ENCODE measurements at regions not wholly inside any gene's neighbourhood (a gene's known extent, or its start where the extent isn't known, plus 50 kb on each side); places are given as distances from the start of the nearest gene placed in this dataset.

DNA sequence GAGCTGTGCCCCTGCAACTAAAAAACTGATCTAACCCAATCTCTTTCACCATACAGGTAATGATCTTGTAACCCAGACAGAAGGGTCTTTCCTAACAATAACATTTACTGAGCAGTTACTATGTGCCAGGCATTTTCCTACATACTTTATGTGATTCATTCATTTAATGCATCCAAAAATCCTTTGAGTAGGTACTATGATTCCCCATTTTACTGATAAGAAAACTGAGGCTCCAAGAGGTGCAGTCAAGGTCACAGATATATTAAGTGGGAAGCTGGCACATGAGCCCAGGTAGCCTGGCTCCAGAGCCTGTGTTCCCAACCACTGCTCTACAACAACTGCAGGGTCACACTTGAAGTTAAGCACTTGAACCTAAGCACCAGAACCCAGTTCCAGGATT is 87.6 kb downstream of the NCR2 start:
- intact Hi-C loops (cut with micrococcal nuclease) (no loop called here), dilution Hi-C loops (cut with MboI; ENCODE audit: extremely low pct_ligation_motif_present, low sequenced_read_pairs) (no loop called here)
- Histone ChIP-seq H3K4me2 (ENCODE audit: insufficient read depth, low read length) (no peak overlapping the region), H3K27ac (ENCODE audit: insufficient read depth, low read depth, low read length) (no peak overlapping the region), H3K27me3 (ENCODE audit: control insufficient read depth in 2 of 2, insufficient read depth in 2 of 2, low read length in 2 of 2) (peaks cover 31 to 40% of the 10 kb centered on the region in 2 experiments), H3K79me2 (ENCODE audit: control insufficient read depth, insufficient read depth, low read length) (no peaks in the 10 kb centered on the region), H3K9me3 (replicated peaks; ENCODE audit: control insufficient read depth, insufficient read depth, low read length) (no peaks in the 10 kb centered on the region), H3K9me1 (replicated peaks; ENCODE audit: control insufficient read depth, extremely low read depth, insufficient read depth, low read length) (no peaks in the 10 kb centered on the region), H3K9ac (replicated peaks; ENCODE audit: extremely low read depth, insufficient read depth, low read length) (no peak overlapping the region), H3K4me3 (replicated peaks in 1 of 3; ENCODE audit: insufficient read depth in 1 of 3, low read depth in 1 of 3, low read length in 3 of 3) (no peak overlapping the region), H2AFZ (ENCODE audit: low read depth, low read length) (no peak overlapping the region), H3K36me3 (ENCODE audit: control insufficient read depth in 2 of 2, extremely low read depth in 1 of 2, insufficient read depth in 2 of 2, low read length in 2 of 2) (no peaks in the 10 kb centered on the region), H3K4me1 (ENCODE audit: control insufficient read depth, extremely low read depth, insufficient read depth, low read length) (no peaks in the 10 kb centered on the region), H4K20me1 (replicated peaks; ENCODE audit: control insufficient read depth, extremely low read depth, insufficient read depth, low read length) (no peaks in the 10 kb centered on the region)
- DNase-seq (ENCODE audit: low read depth, low spot score), result no peak
- POLR2A ChIA-PET, result no interaction called here
- TF ChIP-seq JUN (IDR thresholded peaks at IDR 0.05; ENCODE audit: borderline replicate concordance, insufficient read depth, insufficient read length, low read depth), result no peak
- TF ChIP-seq FOS (IDR thresholded peaks at IDR 0.05; ENCODE audit: borderline replicate concordance, insufficient read depth, low read length), result no peak
- TF ChIP-seq, protein P1, sequence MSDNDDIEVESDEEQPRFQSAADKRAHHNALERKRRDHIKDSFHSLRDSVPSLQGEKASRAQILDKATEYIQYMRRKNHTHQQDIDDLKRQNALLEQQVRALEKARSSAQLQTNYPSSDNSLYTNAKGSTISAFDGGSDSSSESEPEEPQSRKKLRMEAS (IDR thresholded peaks at IDR 0.05; ENCODE audit: insufficient read depth, insufficient read length), result no peak
- TF ChIP-seq, protein P2, sequence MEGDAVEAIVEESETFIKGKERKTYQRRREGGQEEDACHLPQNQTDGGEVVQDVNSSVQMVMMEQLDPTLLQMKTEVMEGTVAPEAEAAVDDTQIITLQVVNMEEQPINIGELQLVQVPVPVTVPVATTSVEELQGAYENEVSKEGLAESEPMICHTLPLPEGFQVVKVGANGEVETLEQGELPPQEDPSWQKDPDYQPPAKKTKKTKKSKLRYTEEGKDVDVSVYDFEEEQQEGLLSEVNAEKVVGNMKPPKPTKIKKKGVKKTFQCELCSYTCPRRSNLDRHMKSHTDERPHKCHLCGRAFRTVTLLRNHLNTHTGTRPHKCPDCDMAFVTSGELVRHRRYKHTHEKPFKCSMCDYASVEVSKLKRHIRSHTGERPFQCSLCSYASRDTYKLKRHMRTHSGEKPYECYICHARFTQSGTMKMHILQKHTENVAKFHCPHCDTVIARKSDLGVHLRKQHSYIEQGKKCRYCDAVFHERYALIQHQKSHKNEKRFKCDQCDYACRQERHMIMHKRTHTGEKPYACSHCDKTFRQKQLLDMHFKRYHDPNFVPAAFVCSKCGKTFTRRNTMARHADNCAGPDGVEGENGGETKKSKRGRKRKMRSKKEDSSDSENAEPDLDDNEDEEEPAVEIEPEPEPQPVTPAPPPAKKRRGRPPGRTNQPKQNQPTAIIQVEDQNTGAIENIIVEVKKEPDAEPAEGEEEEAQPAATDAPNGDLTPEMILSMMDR (IDR thresholded peaks at IDR 0.05; ENCODE audit: extremely low read depth in 1 of 2, insufficient read depth in 1 of 2, low read depth in 1 of 2, low read length in 2 of 2), result no peak
- no peak for TF ChIP-seq POLR2AphosphoS5 (IDR thresholded peaks at IDR 0.05; ENCODE audit: insufficient read depth, low read depth, low read length)
- TF ChIP-seq POLR2A (IDR thresholded peaks at IDR 0.05; ENCODE audit: low read depth, low read length), result no peak
- no peak for TF ChIP-seq MYC (IDR thresholded peaks at IDR 0.05; ENCODE audit: low read depth, low read length)
- TF ChIP-seq GATA2 (IDR thresholded peaks at IDR 0.05; ENCODE audit: insufficient read depth, insufficient read length, low read depth, low read length), result no peak
- no peak for TF ChIP-seq EZH2 (IDR thresholded peaks at IDR 0.05; ENCODE audit: borderline replicate concordance, low read depth, low read length, severe bottlenecking)
- no peak for FAIRE-seq
- CTCF ChIA-PET, result interaction anchor here (1.1 to 7.0 kb wide), 4 partner anchors 55 to 260 kb away, joined by 6 to 84 read pairs (median 6); no protein-coding TSS in a partner anchor
- no TSS peak for BruUV-seq (replicated peaks)
